DND-41 (cell line): ENCODE measurements at regions not wholly inside any gene's neighbourhood (a gene's known extent, or its start where the extent isn't known, plus 50 kb on each side); places are given as distances from the start of the nearest gene placed in this dataset.

Experiments used
- ATAC-seq: fragments of 200-7000 bp; cut with Tn5 transposase; 3 replicates; pipeline ENCODE4 v1.9.1; 2021; ENCODE audit warnings: low read depth; ENCODE audit not compliant: insufficient read depth
- DNase-seq: peaks from one replicate; pipeline ENCODE4 v3.0.0-alpha.2; 2020
- H2AFZ ChIP-seq: 2 replicates; pipeline ENCODE4 v1.6.0; 2012; ENCODE audit warnings: low read depth, low read length
- H3K27ac ChIP-seq: 2 replicates; pipeline ENCODE4 v1.5.1; 2012; ENCODE audit warnings: low read length, inconsistent platforms
- H3K27me3 ChIP-seq: fragments of 200-600 bp; sonication (generic); 2 replicates; pipeline ENCODE4 v1.6.0; 2012; ENCODE audit warnings: low read length, mild to moderate bottlenecking, inconsistent platforms; ENCODE audit not compliant: insufficient read depth, poor library complexity
- H3K36me3 ChIP-seq: 2 replicates; pipeline ENCODE4 v1.5.1; 2012; ENCODE audit warnings: low read length, inconsistent platforms; ENCODE audit not compliant: insufficient read depth
- H3K4me1 ChIP-seq: 2 replicates; pipeline ENCODE4 v1.5.1; 2012; ENCODE audit warnings: mild to moderate bottlenecking, low read length; ENCODE audit not compliant: insufficient read depth
- H3K4me2 ChIP-seq: 2 replicates; pipeline ENCODE4 v1.6.0; 2012; ENCODE audit warnings: mild to moderate bottlenecking, moderate library complexity, low read length, inconsistent platforms; ENCODE audit not compliant: insufficient read depth
- H3K4me3 ChIP-seq, 2 experiments: fragments of 200-600 bp in 1 of 2; shearing (Covaris generic) in 1 of 2; 2 replicates each; pipeline ENCODE4 v1.5.1; 2012 to 2016; ENCODE audit warnings: inconsistent platforms in 2 of 2, low read length in 2 of 2, mild to moderate bottlenecking in 2 of 2, low read depth in 1 of 2, moderate library complexity in 1 of 2
- H3K79me2 ChIP-seq: 2 replicates; pipeline ENCODE4 v1.6.0; 2012; ENCODE audit warnings: low read length, inconsistent platforms; ENCODE audit not compliant: insufficient read depth
- H3K9ac ChIP-seq: 2 replicates; pipeline ENCODE4 v1.6.0; 2012; ENCODE audit warnings: low read depth, mild to moderate bottlenecking, inconsistent platforms, low read length, moderate library complexity
- H3K9me3 ChIP-seq: 2 replicates; pipeline ENCODE4 v1.5.1; 2012; ENCODE audit warnings: low read length, moderate library complexity, mild to moderate bottlenecking, inconsistent platforms; ENCODE audit not compliant: insufficient read depth, severe bottlenecking
- H4K20me1 ChIP-seq: 2 replicates; pipeline ENCODE4 v1.6.0; 2012; ENCODE audit warnings: low read length; ENCODE audit not compliant: insufficient read depth
- EZH2 ChIP-seq: IDR thresholded peaks from 3 replicates; pipeline ENCODE4 v1.6.1; 2012; ENCODE audit warnings: borderline replicate concordance, low read depth, mild to moderate bottlenecking, moderate library complexity, low read length, inconsistent platforms; ENCODE audit not compliant: severe bottlenecking
- TF ChIP-seq, protein P1 (sequence below): IDR thresholded peaks from 2 replicates; pipeline ENCODE4 v1.5.1; 2012; ENCODE audit warnings: borderline replicate concordance, low read length, moderate library complexity, mild to moderate bottlenecking; ENCODE audit not compliant: poor library complexity, severe bottlenecking; ENCODE audit errors: extremely low read depth

DNA sequence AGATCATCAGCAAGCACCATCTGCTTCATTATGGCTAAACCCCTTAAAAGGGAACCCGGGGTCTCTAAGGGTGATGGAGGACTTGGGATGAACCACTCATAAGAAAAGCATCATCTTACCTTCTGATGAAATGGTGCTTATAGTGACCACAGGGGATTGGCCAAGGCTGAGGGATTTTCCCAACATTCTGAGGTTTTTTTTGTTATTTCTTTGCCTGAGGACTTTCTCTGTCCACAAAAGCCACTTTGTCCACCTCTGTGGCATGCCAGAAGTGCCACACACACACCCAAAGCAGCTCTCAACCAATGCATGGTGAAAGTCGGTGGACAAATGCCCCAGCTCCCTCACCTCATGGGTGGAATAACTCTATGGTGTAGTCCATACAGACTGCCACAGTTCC, 79.3 kb upstream of the TOP1 start:
- Histone ChIP-seq H3K9ac (no peak overlapping the region), H3K27ac (no peak overlapping the region), H3K79me2 (no peaks in the 10 kb centered on the region), H3K27me3 (no peaks in the 10 kb centered on the region), H3K36me3 (no peaks in the 10 kb centered on the region), H4K20me1 (no peaks in the 10 kb centered on the region), H3K4me2 (no peak overlapping the region), H3K9me3 (peaks cover 2% of the 10 kb centered on the region), H3K4me1 (peaks cover 25% of the 10 kb centered on the region), H2AFZ (no peak overlapping the region), H3K4me3 (no peak overlapping the region)
- ATAC-seq = no peak
- TF ChIP-seq, protein P1, sequence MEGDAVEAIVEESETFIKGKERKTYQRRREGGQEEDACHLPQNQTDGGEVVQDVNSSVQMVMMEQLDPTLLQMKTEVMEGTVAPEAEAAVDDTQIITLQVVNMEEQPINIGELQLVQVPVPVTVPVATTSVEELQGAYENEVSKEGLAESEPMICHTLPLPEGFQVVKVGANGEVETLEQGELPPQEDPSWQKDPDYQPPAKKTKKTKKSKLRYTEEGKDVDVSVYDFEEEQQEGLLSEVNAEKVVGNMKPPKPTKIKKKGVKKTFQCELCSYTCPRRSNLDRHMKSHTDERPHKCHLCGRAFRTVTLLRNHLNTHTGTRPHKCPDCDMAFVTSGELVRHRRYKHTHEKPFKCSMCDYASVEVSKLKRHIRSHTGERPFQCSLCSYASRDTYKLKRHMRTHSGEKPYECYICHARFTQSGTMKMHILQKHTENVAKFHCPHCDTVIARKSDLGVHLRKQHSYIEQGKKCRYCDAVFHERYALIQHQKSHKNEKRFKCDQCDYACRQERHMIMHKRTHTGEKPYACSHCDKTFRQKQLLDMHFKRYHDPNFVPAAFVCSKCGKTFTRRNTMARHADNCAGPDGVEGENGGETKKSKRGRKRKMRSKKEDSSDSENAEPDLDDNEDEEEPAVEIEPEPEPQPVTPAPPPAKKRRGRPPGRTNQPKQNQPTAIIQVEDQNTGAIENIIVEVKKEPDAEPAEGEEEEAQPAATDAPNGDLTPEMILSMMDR = no peak
- no peak for TF ChIP-seq EZH2
- DNase-seq = no peak

DNA sequence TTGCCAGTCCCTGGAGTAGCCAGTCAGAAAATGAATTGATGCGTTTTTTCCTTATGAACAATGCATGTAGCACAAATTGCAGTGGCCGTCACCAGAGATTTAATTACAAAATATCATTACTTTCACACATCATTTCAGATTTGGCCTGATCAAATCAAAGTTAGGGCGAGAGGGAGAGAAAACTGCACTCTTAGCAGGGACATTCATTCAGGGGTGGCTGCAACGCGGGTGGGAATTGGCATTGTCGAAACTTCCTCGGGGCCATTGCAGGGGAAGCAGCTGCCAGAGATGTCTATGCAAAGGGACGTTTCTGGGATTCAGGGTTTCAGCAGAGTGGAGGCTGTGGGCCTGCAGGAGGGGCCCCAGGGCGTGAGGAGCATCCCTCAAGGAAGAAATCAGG, 76.5 kb upstream of the TOP1 start:
- no peaks in the 10 kb centered on the region for H3K27me3 ChIP-seq
- H2AFZ ChIP-seq = no peak overlapping the region
- TF ChIP-seq, protein P1 = no peak
- no peak for TF ChIP-seq EZH2
- ATAC-seq (no peak), DNase-seq (no peak)
- H3K27ac ChIP-seq = no peak overlapping the region
- H4K20me1 ChIP-seq = no peaks in the 10 kb centered on the region
- no peak overlapping the region for H3K4me2 ChIP-seq
- H3K4me3 ChIP-seq = no peak overlapping the region
- H3K9me3 ChIP-seq = peaks cover 2% of the 10 kb centered on the region
- no peaks in the 10 kb centered on the region for H3K4me1 ChIP-seq
- no peaks in the 10 kb centered on the region for H3K79me2 ChIP-seq
- no peak overlapping the region for H3K9ac ChIP-seq
- no peaks in the 10 kb centered on the region for H3K36me3 ChIP-seq

DNA sequence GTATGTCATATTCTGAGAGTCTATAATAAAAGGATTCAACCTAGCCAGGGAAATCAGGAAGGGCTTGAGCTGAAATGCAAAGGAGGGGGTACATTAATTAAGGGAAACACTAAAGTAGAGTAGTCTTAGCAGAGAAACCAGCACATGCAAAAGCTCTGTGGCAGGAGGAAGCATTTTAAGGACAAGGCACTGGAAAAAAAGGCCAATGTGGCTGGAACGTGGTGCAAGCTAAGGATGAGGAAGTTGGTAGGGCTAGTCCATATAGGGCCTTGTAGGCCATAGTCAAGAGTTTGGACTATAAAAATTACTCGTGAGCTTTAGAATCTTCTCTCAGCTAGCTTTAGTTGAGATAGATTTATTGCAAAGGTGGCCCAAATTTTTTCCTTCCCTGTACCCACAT, 75.2 kb upstream of the TOP1 start:
- Histone ChIP-seq H3K4me1 (no peaks in the 10 kb centered on the region), H3K9me3 (peaks cover 2% of the 10 kb centered on the region), H3K4me2 (no peak overlapping the region), H3K4me3 (no peak overlapping the region), H3K9ac (no peak overlapping the region), H3K27me3 (no peaks in the 10 kb centered on the region), H3K36me3 (no peaks in the 10 kb centered on the region), H2AFZ (no peak overlapping the region), H3K79me2 (no peaks in the 10 kb centered on the region), H4K20me1 (no peaks in the 10 kb centered on the region), H3K27ac (no peak overlapping the region)
- DNase-seq (no peak), ATAC-seq (no peak)
- TF ChIP-seq, protein P1 = no peak
- TF ChIP-seq EZH2 = no peak

DNA sequence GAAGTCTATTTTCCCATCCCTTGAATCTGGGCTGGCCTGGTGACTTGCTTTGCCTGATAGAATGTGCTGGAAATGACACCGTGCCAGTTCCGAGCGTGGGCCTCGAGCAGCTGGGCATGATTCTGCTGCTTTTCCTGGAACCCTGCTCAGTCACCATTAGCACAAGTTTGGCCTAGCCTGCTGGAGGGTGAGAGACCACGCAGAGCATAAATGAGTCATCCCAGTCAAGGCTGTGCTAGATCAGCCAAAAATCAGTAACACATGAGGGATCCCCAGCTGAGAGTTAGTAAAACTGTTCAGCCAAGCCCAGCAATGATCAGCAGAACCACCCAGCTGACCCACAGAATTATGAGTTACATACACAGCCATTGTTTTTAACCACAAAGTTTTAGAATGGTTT, 74.8 kb upstream of the TOP1 start:
- H3K27ac ChIP-seq = no peak overlapping the region
- H2AFZ ChIP-seq = no peak overlapping the region
- H3K9ac ChIP-seq = no peak overlapping the region
- H3K4me3 ChIP-seq = no peak overlapping the region
- H3K4me2 ChIP-seq = no peak overlapping the region
- H3K36me3 ChIP-seq = no peaks in the 10 kb centered on the region
- no peaks in the 10 kb centered on the region for H4K20me1 ChIP-seq
- TF ChIP-seq, protein P1 = no peak
- TF ChIP-seq EZH2 = no peak
- no peaks in the 10 kb centered on the region for H3K27me3 ChIP-seq
- no peaks in the 10 kb centered on the region for H3K79me2 ChIP-seq
- no peaks in the 10 kb centered on the region for H3K4me1 ChIP-seq
- H3K9me3 ChIP-seq = peaks cover 2% of the 10 kb centered on the region
- ATAC-seq (peak; percentile 56; the same call in 2 of the 3 replicates), DNase-seq (no peak)
